ENCODE measurements at regions not wholly inside any gene's neighbourhood (a gene's known extent, or its start where the extent isn't known, plus 50 kb on each side); places are given as distances from the start of the nearest gene placed in this dataset.

DNA sequence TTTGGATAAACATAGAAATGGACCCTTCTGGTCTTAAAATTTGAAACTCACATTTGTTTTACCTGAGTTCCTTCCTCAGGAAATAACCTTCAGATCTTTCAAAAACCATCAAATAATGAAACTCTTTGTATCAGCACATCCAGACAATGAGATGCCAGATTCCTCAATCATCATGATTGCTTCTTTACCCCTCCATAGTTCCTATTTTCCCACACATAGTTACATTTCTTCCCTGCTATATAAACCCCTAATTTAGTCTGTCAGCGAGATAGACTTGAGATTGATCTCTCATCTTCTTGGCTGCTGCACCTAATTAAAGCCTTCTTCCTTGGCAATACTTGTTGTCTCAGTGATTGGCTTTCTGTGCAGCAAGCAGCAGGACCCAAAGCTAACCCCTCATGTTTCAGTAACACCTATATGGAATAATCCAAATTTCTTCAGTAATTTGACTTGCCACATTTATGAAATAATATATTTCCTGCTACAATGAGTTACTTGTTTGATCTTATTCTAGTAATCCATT lies 83.9 kb upstream of the BANK1 start:
- TF ChIP-seq POLR2A (IDR thresholded peaks at IDR 0.05): no peak
- TF ChIP-seq, protein P1, sequence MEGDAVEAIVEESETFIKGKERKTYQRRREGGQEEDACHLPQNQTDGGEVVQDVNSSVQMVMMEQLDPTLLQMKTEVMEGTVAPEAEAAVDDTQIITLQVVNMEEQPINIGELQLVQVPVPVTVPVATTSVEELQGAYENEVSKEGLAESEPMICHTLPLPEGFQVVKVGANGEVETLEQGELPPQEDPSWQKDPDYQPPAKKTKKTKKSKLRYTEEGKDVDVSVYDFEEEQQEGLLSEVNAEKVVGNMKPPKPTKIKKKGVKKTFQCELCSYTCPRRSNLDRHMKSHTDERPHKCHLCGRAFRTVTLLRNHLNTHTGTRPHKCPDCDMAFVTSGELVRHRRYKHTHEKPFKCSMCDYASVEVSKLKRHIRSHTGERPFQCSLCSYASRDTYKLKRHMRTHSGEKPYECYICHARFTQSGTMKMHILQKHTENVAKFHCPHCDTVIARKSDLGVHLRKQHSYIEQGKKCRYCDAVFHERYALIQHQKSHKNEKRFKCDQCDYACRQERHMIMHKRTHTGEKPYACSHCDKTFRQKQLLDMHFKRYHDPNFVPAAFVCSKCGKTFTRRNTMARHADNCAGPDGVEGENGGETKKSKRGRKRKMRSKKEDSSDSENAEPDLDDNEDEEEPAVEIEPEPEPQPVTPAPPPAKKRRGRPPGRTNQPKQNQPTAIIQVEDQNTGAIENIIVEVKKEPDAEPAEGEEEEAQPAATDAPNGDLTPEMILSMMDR (IDR thresholded peaks at IDR 0.05): no peak
